Right lobe of liver (tissue), 6 donors: ENCODE measurements at regions not wholly inside any gene's neighbourhood (a gene's known extent, or its start where the extent isn't known, plus 50 kb on each side); places are given as distances from the start of the nearest gene placed in this dataset.
A peak's percentile ranks its signal among the peaks of the same experiment; 100 is the strongest.

Experiments used
- ATAC-seq, 4 donors: fragments of 200-7000 bp; cut with Tn5 transposase; one replicate each; pipeline ENCODE4 v1.9.1; 2020; ENCODE audit warnings: mild to moderate bottlenecking in 4 of 4, moderate library complexity in 4 of 4
- DNase-seq, 3 donors: peaks; one replicate each; pipeline ENCODE4 v3.0.0-alpha.2; 2020
- H3K27ac ChIP-seq, 3 donors: fragments of 200-600 bp; one replicate each; pipeline ENCODE4 v1.8.0; 2022
- H3K27me3 ChIP-seq, 2 donors: fragments of 200-600 bp; one replicate each; pipeline ENCODE4 v1.8.0; 2022
- H3K36me3 ChIP-seq, 4 donors: fragments of 200-600 bp; sonication (generic) in 1 of 4; one replicate each; pipeline versions ENCODE4 v1.5.1 to v1.8.0; 2017 to 2022; ENCODE audit warnings: control low read depth in 1 of 4
- H3K4me1 ChIP-seq, 4 donors: fragments of 200-600 bp; sonication (generic) in 1 of 4; one replicate each; pipeline versions ENCODE4 v1.5.1 to v1.8.0; 2017 to 2022; ENCODE audit warnings: control low read depth in 1 of 4
- H3K4me3 ChIP-seq, 3 donors: fragments of 200-600 bp; one replicate each; pipeline ENCODE4 v1.8.0; 2022
- H3K9me3 ChIP-seq, 4 donors: fragments of 200-600 bp; sonication (generic) in 1 of 4; one replicate each; pipeline versions ENCODE4 v1.5.1 to v1.8.0; 2017 to 2022; ENCODE audit warnings: control low read depth in 1 of 4
- POLR2A ChIP-seq: fragments of 450-650 bp; IDR thresholded peaks from one replicate; pipeline ENCODE4 v1.6.1; 2017; ENCODE audit warnings: antibody characterized with exemption, mild to moderate bottlenecking
- WGBS: methylation state at CpG from one replicate; pipeline ENCODE4 v1.1.6; 2018; ENCODE audit warnings: low coverage, low lambda C conversion rate; ENCODE audit not compliant: insufficient coverage; ENCODE audit errors: missing lambda C conversion rate; 5-methylcytosine and 5-hydroxymethylcytosine counted together
- intact Hi-C, 2 donors: fragments of 100-400 bp; cut with DNase I; formaldehyde crosslinking; loops; one replicate each; pipeline versions ENCODE4 v1.11.2 to v1.14.1; 2022
- TF ChIP-seq, protein P1 (sequence below), 4 donors: fragments of 200-600 bp in 3 of 4; fragments of 450-650 bp in 1 of 4; IDR thresholded peaks; one replicate each; pipeline versions ENCODE4 v1.5.1 to v1.8.0; 2016 to 2022; ENCODE audit warnings: antibody characterized with exemption in 4 of 4, mild to moderate bottlenecking in 2 of 4
- donor health status: DM: no; HTN: yes; CAD: no.
- donor health status: DM: no; HTN: no; CAD: no.
- donor health status: DM: no; HTN: no; CAD: no.
- donor health status: DM: no; HTN: yes; CAD: no.
- donor health status: DM: no; HTN: yes; CAD: no.

DNA sequence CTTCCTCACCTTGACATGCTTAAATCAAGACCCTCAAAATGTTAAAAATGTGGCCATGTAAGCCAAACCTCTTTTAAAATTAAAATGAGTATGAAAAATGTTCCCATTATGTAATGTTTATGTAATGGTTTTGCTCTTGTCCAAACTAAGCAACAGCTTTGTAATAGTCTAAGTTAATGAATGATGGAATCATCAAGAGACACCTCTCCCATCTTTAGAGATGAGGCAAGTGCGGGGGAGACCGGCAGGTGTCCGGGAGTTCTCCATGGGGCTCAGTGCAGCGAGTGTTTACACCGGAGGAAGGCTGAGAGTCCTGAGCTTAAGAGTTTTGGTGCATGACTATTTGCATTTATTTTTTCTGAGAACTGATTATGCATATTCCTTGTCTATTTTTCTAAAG is 384.9 kb upstream of the RNF32 start:
- Histone ChIP-seq H3K4me1 (peaks cover 0 to 7% (median 0%) of the 10 kb centered on the region in 4 donors), H3K9me3 (no peaks in the 10 kb centered on the region), H3K4me3 (no peak overlapping the region), H3K36me3 (no peaks in the 10 kb centered on the region), H3K27ac (no peak overlapping the region), H3K27me3 (no peaks in the 10 kb centered on the region)
- WGBS: 39% methylated on average over 5 of the region's 5 CpGs
- no peak for DNase-seq
- intact Hi-C loops: no loop called here
- TF ChIP-seq POLR2A: no peak
- TF ChIP-seq, protein P1, sequence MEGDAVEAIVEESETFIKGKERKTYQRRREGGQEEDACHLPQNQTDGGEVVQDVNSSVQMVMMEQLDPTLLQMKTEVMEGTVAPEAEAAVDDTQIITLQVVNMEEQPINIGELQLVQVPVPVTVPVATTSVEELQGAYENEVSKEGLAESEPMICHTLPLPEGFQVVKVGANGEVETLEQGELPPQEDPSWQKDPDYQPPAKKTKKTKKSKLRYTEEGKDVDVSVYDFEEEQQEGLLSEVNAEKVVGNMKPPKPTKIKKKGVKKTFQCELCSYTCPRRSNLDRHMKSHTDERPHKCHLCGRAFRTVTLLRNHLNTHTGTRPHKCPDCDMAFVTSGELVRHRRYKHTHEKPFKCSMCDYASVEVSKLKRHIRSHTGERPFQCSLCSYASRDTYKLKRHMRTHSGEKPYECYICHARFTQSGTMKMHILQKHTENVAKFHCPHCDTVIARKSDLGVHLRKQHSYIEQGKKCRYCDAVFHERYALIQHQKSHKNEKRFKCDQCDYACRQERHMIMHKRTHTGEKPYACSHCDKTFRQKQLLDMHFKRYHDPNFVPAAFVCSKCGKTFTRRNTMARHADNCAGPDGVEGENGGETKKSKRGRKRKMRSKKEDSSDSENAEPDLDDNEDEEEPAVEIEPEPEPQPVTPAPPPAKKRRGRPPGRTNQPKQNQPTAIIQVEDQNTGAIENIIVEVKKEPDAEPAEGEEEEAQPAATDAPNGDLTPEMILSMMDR (IDR thresholded peaks at IDR 0.05): no peak
- ATAC-seq: peak; percentile 22 to 62 (median 48)

- Histone ChIP-seq H3K9me3 (no peaks in the 10 kb centered on the region), H3K4me1 (peaks cover 0 to 7% (median 0%) of the 10 kb centered on the region in 4 donors), H3K36me3 (no peaks in the 10 kb centered on the region), H3K4me3 (no peak overlapping the region), H3K27ac (no peak overlapping the region), H3K27me3 (no peaks in the 10 kb centered on the region)
- TF ChIP-seq, protein P1 (IDR thresholded peaks at IDR 0.05): no peak
- TF ChIP-seq POLR2A: no peak
- 67% methylated on average over 1 of the region's 9 CpGs for WGBS
- no peak for ATAC-seq
- no peak for DNase-seq
- intact Hi-C loops: no loop called here
Observed at GRCh38 chr7:156251861-156252260, 388.7 kb upstream of the RNF32 start.

- no peak overlapping the region for H3K27ac ChIP-seq
- TF ChIP-seq, protein P1 (IDR thresholded peaks at IDR 0.05): no peak
- TF ChIP-seq POLR2A: no peak
- ATAC-seq (peak in 3 of 4 donors; percentile 22 to 62 (median 49)), DNase-seq (peak in 1 of 3 donors; percentile 68)
- no peaks in the 10 kb centered on the region for H3K36me3 ChIP-seq
- H3K4me1 ChIP-seq: no peaks in the 10 kb centered on the region
- intact Hi-C loops: no loop called here
- no peaks in the 10 kb centered on the region for H3K27me3 ChIP-seq
- H3K4me3 ChIP-seq: no peak overlapping the region
- no peaks in the 10 kb centered on the region for H3K9me3 ChIP-seq
Observed at GRCh38 chr7:156240532-156240931, 400.0 kb upstream of the RNF32 start.

DNA sequence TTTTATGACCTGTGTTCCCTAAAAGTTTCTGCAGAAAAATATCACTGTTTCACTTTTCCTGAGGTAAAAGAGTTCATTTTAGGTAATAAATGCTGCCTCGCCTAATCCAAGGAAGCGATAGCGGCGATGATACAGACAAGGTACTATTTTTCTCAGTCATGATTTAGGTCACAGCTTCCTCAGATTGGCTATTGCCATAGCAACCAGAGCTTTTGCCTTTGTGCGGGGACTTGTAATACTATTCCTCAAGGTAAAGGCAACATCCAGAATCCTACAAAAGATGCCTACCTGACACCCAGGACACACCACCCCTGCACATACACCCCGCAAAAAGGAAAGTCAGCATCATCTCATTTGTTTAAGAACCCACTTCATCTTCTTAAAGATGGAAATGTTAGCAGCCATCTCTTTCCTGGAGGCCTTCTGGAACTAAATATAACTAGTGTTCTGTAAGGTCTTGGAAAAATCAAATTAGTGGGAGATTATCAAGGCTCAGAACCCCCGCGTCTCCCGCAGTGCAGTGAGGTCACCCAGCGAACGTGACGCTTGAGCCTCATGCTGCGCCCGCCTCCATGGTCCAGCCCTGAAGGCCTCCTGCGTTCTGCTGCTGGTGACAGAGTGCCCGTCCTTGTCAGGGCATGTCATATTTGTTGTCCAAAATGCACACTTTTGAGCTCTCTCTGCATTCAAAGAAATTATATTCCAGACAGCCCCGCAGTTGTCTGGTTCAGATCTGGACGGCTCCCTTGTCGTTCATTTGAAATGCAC is 402.0 kb upstream of the RNF32 start:
- TF ChIP-seq POLR2A: no peak
- TF ChIP-seq, protein P1 (IDR thresholded peaks at IDR 0.05): no peak
- no peak for DNase-seq
- no peak overlapping the region for H3K4me3 ChIP-seq
- H3K9me3 ChIP-seq: no peaks in the 10 kb centered on the region
- H3K4me1 ChIP-seq: no peaks in the 10 kb centered on the region
- no peaks in the 10 kb centered on the region for H3K27me3 ChIP-seq
- H3K36me3 ChIP-seq: no peaks in the 10 kb centered on the region
- no peak overlapping the region for H3K27ac ChIP-seq
- no peak for ATAC-seq
- intact Hi-C loops: no loop called here
- WGBS: 93% methylated on average over 18 of the region's 19 CpGs
